Caco-2 (cell line): ENCODE measurements at regions not wholly inside any gene's neighbourhood (a gene's known extent, or its start where the extent isn't known, plus 50 kb on each side); places are given as distances from the start of the nearest gene placed in this dataset.

Source experiments
- BruUV-seq: library from RNA; stranded (reverse); fragments of 400-500 nt; replicated peaks from 2 replicates; lab custom pipeline; 2021; lab: Mats Ljungman, UMichigan
- CTCF ChIA-PET: fragments of 300-600 bp; sonication (Branson Sonifier 250); formaldehyde crosslinking; loops from one replicate; lab custom pipeline; 2022; ENCODE audit warnings: antibody characterized with exemption; lab: Charles Lee
- POLR2A ChIA-PET: fragments of 300-600 bp; sonication (Branson Sonifier 250); formaldehyde crosslinking; loops from one replicate; lab custom pipeline; 2022; ENCODE audit warnings: antibody characterized with exemption; lab: Charles Lee
- DNase-seq, 2 experiments: peaks; one replicate each; pipeline versions ENCODE4 v3.0.0 to v3.0.0-alpha.2; 2020 to 2022
- H3K27me3 ChIP-seq: replicated peaks from 2 replicates; pipeline ENCODE4 v1.6.0; 2011; ENCODE audit warnings: low read length; ENCODE audit not compliant: control insufficient read depth, insufficient read depth
- H3K36me3 ChIP-seq: 2 replicates; pipeline ENCODE4 v1.5.1; 2011; ENCODE audit warnings: low read length; ENCODE audit not compliant: control insufficient read depth, insufficient read depth
- H3K4me1 ChIP-seq: fragments of 250-450 bp; sonication (Bioruptor Pico); 2 replicates; pipeline ENCODE4 v1.5.1; 2020; ENCODE audit warnings: mild to moderate bottlenecking
- H3K4me3 ChIP-seq: 2 replicates; pipeline ENCODE4 v1.5.1; 2011; ENCODE audit warnings: low read depth, mild to moderate bottlenecking, control low read depth, low read length
- H3K9me3 ChIP-seq: fragments of 250-450 bp; sonication (Bioruptor Pico); 2 replicates; pipeline ENCODE4 v1.5.1; 2020; ENCODE audit warnings: mild to moderate bottlenecking, moderate library complexity
- H3K27ac Mint-ChIP-seq: one replicate; pipeline ENCODE4 v1.8.0; 2022; ENCODE audit warnings: mixed read lengths; ENCODE audit not compliant: unreplicated experiment
- H3K27me3 Mint-ChIP-seq: one replicate; pipeline ENCODE4 v1.8.0; 2022; ENCODE audit warnings: mixed read lengths; ENCODE audit not compliant: insufficient read depth, unreplicated experiment
- H3K36me3 Mint-ChIP-seq: one replicate; pipeline ENCODE4 v1.8.0; 2022; ENCODE audit warnings: mild to moderate bottlenecking, mixed read lengths; ENCODE audit not compliant: insufficient read depth, unreplicated experiment
- H3K4me1 Mint-ChIP-seq: one replicate; pipeline ENCODE4 v1.8.0; 2022; ENCODE audit warnings: low read depth, mixed read lengths; ENCODE audit not compliant: unreplicated experiment
- H3K4me3 Mint-ChIP-seq: one replicate; pipeline ENCODE4 v1.8.0; 2022; ENCODE audit warnings: mild to moderate bottlenecking, moderate library complexity, mixed read lengths; ENCODE audit not compliant: unreplicated experiment
- H3K9me3 Mint-ChIP-seq: one replicate; pipeline ENCODE4 v1.8.0; 2022; ENCODE audit warnings: mixed read lengths; ENCODE audit not compliant: unreplicated experiment
- intact Hi-C: fragments of 100-400 bp; cut with micrococcal nuclease; formaldehyde crosslinking; loops from one replicate; pipeline ENCODE4 v1.10.0; 2022; ENCODE audit not compliant: unreplicated experiment
- TF ChIP-seq, protein P1 (sequence below), 2 experiments: fragments of 200-600 bp in 1 of 2; IDR thresholded peaks; 1 replicate in 1 of 2; 2 replicates in 1 of 2; pipeline versions ENCODE4 v1.5.1 to v1.8.0; 2011 to 2022; ENCODE audit warnings: antibody characterized with exemption in 1 of 2, control low read depth in 1 of 2, inconsistent platforms in 1 of 2, low read depth in 1 of 2, low read length in 1 of 2, mild to moderate bottlenecking in 1 of 2, moderate library complexity in 1 of 2; ENCODE audit not compliant: insufficient read depth in 1 of 2, severe bottlenecking in 1 of 2, unreplicated experiment in 1 of 2

GRCh38 chr5:163718272-163718671 is 212.9 kb downstream of the MAT2B start:
- BruUV-seq: no TSS peak
- H3K4me3 ChIP-seq: no peak overlapping the region
- TF ChIP-seq, protein P1, sequence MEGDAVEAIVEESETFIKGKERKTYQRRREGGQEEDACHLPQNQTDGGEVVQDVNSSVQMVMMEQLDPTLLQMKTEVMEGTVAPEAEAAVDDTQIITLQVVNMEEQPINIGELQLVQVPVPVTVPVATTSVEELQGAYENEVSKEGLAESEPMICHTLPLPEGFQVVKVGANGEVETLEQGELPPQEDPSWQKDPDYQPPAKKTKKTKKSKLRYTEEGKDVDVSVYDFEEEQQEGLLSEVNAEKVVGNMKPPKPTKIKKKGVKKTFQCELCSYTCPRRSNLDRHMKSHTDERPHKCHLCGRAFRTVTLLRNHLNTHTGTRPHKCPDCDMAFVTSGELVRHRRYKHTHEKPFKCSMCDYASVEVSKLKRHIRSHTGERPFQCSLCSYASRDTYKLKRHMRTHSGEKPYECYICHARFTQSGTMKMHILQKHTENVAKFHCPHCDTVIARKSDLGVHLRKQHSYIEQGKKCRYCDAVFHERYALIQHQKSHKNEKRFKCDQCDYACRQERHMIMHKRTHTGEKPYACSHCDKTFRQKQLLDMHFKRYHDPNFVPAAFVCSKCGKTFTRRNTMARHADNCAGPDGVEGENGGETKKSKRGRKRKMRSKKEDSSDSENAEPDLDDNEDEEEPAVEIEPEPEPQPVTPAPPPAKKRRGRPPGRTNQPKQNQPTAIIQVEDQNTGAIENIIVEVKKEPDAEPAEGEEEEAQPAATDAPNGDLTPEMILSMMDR (IDR thresholded peaks at IDR 0.05; ENCODE audit: insufficient read depth in 1 of 2, low read depth in 1 of 2, low read length in 1 of 2, severe bottlenecking in 1 of 2, unreplicated experiment in 1 of 2): no peak
- H3K27me3 ChIP-seq: no peaks in the 10 kb centered on the region
- intact Hi-C loops: no loop called here
- no peaks in the 10 kb centered on the region for H3K4me1 Mint-ChIP-seq
- no peak overlapping the region for H3K4me3 Mint-ChIP-seq
- no peaks in the 10 kb centered on the region for H3K36me3 Mint-ChIP-seq
- H3K9me3 Mint-ChIP-seq: no peaks in the 10 kb centered on the region
- no peak overlapping the region for H3K27ac Mint-ChIP-seq
- POLR2A ChIA-PET: no interaction called here
- no peaks in the 10 kb centered on the region for H3K9me3 ChIP-seq
- H3K27me3 Mint-ChIP-seq: peaks cover 5% of the 10 kb centered on the region
- CTCF ChIA-PET: no interaction called here
- no peaks in the 10 kb centered on the region for H3K4me1 ChIP-seq
- DNase-seq: peak in 1 of 2 experiments; percentile 36
- no peaks in the 10 kb centered on the region for H3K36me3 ChIP-seq

DNA sequence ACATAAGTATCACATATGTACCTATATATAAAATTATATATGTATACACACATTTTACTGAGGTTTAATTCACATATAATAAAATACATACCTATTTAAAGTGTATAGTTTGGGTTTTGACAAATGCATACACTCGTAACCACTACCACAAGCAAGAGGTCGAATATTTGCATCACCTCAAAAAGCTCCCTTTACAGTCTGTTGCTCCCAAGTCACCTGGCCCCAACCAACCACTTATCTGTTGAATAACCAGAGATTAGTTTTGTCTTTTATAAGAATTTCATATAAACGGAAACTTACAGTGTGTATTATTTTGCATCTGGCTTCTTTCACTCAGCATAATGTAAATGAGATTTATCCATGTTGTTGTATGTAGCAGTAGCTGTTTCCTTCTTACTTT is 218.9 kb downstream of the MAT2B start:
- Mint-ChIP-seq H3K9me3 (no peaks in the 10 kb centered on the region), H3K4me1 (no peaks in the 10 kb centered on the region), H3K27me3 (no peaks in the 10 kb centered on the region), H3K4me3 (no peak overlapping the region), H3K27ac (no peak overlapping the region), H3K36me3 (no peaks in the 10 kb centered on the region)
- no peak for DNase-seq
- no peak overlapping the region for H3K4me3 ChIP-seq
- TF ChIP-seq, protein P1 (IDR thresholded peaks at IDR 0.05; ENCODE audit: insufficient read depth in 1 of 2, low read depth in 1 of 2, low read length in 1 of 2, severe bottlenecking in 1 of 2, unreplicated experiment in 1 of 2): no peak
- BruUV-seq: no TSS peak
- no peaks in the 10 kb centered on the region for H3K27me3 ChIP-seq
- H3K4me1 ChIP-seq: no peaks in the 10 kb centered on the region
- ChIA-PET CTCF (no interaction called here), POLR2A (no interaction called here)
- H3K36me3 ChIP-seq: no peaks in the 10 kb centered on the region
- intact Hi-C loops: no loop called here
- H3K9me3 ChIP-seq: no peaks in the 10 kb centered on the region

DNA sequence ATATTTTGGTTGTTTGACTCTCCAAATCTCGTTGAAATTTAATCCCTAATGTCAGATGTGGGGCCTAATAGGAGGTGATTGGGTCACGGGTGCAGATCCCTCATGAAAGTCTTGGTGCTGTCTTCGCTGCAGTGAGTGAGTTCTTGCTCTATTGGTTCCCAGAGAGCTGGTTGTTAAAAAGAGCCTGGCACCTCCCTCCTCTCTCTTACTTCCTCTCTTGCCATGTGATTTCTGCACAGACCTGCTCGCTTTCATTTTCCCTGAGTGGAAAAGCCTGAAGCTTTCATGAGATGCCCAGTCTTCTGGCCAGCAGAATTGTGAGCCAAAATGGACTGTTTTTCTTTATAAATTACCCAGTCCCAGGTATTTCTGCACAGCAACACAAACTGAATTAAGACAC is 221.6 kb downstream of the MAT2B start:
- peaks cover 7% of the 10 kb centered on the region for H3K4me1 Mint-ChIP-seq
- Histone ChIP-seq H3K4me3 (no peak overlapping the region), H3K36me3 (no peaks in the 10 kb centered on the region), H3K4me1 (peaks cover 14% of the 10 kb centered on the region), H3K27me3 (no peaks in the 10 kb centered on the region), H3K9me3 (no peaks in the 10 kb centered on the region)
- H3K9me3 Mint-ChIP-seq: no peaks in the 10 kb centered on the region
- ChIA-PET POLR2A (no interaction called here), CTCF (no interaction called here)
- TF ChIP-seq, protein P1 (IDR thresholded peaks at IDR 0.05; ENCODE audit: insufficient read depth in 1 of 2, low read depth in 1 of 2, low read length in 1 of 2, severe bottlenecking in 1 of 2, unreplicated experiment in 1 of 2): no peak
- no peaks in the 10 kb centered on the region for H3K27me3 Mint-ChIP-seq
- no peak overlapping the region for H3K4me3 Mint-ChIP-seq
- DNase-seq: no peak
- no TSS peak for BruUV-seq
- intact Hi-C loops: no loop called here
- H3K36me3 Mint-ChIP-seq: no peaks in the 10 kb centered on the region
- no peak overlapping the region for H3K27ac Mint-ChIP-seq
